Spinal cord (tissue), 9 donors: ENCODE measurements at regions not wholly inside any gene's neighbourhood (a gene's known extent, or its start where the extent isn't known, plus 50 kb on each side); places are given as distances from the start of the nearest gene placed in this dataset.

Source experiments
- DNase-seq, 6 donors: peaks; one replicate each; pipeline versions ENCODE4 v3.0.0 to v3.0.0-alpha.2; 2013 to 2015; ENCODE audit warnings: low spot score in 6 of 6, low read depth in 4 of 6
- H3K27ac ChIP-seq: one replicate; pipeline ENCODE4 v1.5.1; 2013; ENCODE audit warnings: low read depth, low read length, control low read depth
- H3K27me3 ChIP-seq: one replicate; pipeline ENCODE4 v1.6.1; 2013; ENCODE audit warnings: low read length; ENCODE audit not compliant: control insufficient read depth, insufficient read depth
- H3K36me3 ChIP-seq: one replicate; pipeline ENCODE4 v1.6.1; 2013; ENCODE audit warnings: low read length; ENCODE audit not compliant: control insufficient read depth, insufficient read depth
- H3K4me1 ChIP-seq: one replicate; pipeline ENCODE4 v1.6.1; 2013; ENCODE audit warnings: low read length; ENCODE audit not compliant: control insufficient read depth, insufficient read depth
- H3K4me3 ChIP-seq: one replicate; pipeline ENCODE4 v1.5.1; 2013; ENCODE audit warnings: low read depth, low read length, control low read depth
- H3K9me3 ChIP-seq: one replicate; pipeline ENCODE4 v1.6.1; 2013; ENCODE audit warnings: low read length; ENCODE audit not compliant: control insufficient read depth, insufficient read depth
- WGBS: methylation state at CpG from one replicate; pipeline ENCODE4 v1.1.5; 2013; ENCODE audit warnings: missing lambda C conversion rate; ENCODE audit not compliant: insufficient coverage; 5-methylcytosine and 5-hydroxymethylcytosine counted together
- donor health status: healthy.

GRCh38 chr9:17024129-17024528, 110.7 kb upstream of the CNTLN start:
- Histone ChIP-seq H3K4me3 (no peak overlapping the region), H3K27ac (no peak overlapping the region), H3K36me3 (no peaks in the 10 kb centered on the region), H3K9me3 (no peaks in the 10 kb centered on the region), H3K27me3 (no peaks in the 10 kb centered on the region), H3K4me1 (no peaks in the 10 kb centered on the region)
- no CpG with 5 or more reads among the region's 2 CpGs for whole genome bisulfite sequencing
- no peak for DNase-seq

DNA sequence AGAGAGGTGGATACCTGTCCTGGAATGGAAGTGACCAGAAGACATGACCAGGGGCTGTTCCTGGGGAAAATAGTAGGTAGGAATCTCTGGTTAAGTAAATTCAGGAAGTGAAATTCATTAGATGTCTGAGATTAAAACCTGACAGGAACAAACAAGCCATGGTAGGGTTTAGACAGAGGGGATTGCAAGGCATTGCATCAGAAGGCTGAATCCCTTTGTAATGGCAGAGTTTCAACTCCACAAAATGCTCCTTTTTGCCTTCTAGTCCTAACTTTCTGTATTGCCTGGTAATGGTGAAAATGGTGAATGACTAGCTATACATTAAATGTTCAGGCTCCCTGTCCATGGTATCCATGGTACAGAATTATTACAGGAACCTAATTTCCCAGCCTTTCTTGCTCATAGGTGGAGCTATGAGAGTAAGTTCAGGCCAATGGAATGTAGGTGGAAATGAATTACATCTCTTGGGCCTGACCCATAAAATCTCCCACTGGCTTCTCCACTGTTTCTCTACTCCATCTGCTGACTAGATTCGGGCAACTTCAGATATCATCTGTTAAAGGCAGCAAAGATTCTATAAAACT, 113.4 kb upstream of the CNTLN start:
- no peak for DNase-seq
- peaks cover under 1% of the 10 kb centered on the region for H3K27me3 ChIP-seq
- no peaks in the 10 kb centered on the region for H3K36me3 ChIP-seq
- no peaks in the 10 kb centered on the region for H3K9me3 ChIP-seq
- H3K4me1 ChIP-seq = peaks cover 6% of the 10 kb centered on the region
- H3K4me3 ChIP-seq = no peak overlapping the region
- no peak overlapping the region for H3K27ac ChIP-seq
- WGBS = no CpG with 5 or more reads among the region's 1 CpG

GRCh38 chr9:17019398-17019797, 115.4 kb upstream of the CNTLN start:
- no peak overlapping the region for H3K27ac ChIP-seq
- H3K4me1 ChIP-seq = peaks cover 6% of the 10 kb centered on the region
- no peak for DNase-seq
- no peaks in the 10 kb centered on the region for H3K36me3 ChIP-seq
- no peak overlapping the region for H3K4me3 ChIP-seq
- peaks cover 4% of the 10 kb centered on the region for H3K27me3 ChIP-seq
- H3K9me3 ChIP-seq = no peaks in the 10 kb centered on the region

- H3K9me3 ChIP-seq = no peaks in the 10 kb centered on the region
- no peak for DNase-seq
- peaks cover 6% of the 10 kb centered on the region for H3K27me3 ChIP-seq
- H3K4me1 ChIP-seq = peaks cover 6% of the 10 kb centered on the region
- 86% methylated on average over 2 of the region's 3 CpGs for WGBS
- no peak overlapping the region for H3K27ac ChIP-seq
- H3K36me3 ChIP-seq = no peaks in the 10 kb centered on the region
- H3K4me3 ChIP-seq = no peak overlapping the region
Measured at GRCh38 chr9:17018540-17019196, 116.2 kb upstream of the CNTLN start.

DNA sequence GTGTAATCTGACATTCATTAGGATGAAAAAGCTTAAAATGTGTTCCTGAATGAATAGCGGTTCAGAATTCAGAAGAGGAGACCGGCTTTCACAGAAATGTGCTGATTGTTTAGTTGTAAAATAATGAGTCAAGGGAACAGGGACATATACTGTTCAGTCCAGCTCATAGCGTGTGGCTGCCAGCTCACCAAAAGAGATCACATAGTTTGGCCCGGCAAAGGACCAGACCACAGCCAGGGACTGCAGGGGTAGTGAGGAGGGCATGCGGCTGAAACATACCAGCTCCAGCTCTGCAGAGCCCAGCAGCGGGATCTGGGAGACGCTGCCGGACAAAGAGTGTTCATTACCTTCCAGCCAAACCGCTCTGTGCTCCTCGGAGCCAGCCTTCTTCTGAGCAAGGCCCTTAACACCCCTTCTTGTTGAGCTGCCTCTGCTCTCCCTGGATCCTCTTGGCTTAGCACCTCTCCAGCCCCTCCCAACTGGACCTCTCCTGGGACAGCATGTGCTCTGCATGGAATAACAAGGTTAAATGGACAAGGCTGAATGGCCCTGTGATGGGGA, 116.8 kb upstream of the CNTLN start:
- Histone ChIP-seq H3K4me1 (peaks cover 6% of the 10 kb centered on the region), H3K27ac (peak overlapping the region; percentile 44), H3K27me3 (peaks cover 6% of the 10 kb centered on the region), H3K9me3 (no peaks in the 10 kb centered on the region), H3K36me3 (no peaks in the 10 kb centered on the region), H3K4me3 (no peak overlapping the region)
- WGBS = 48% methylated on average over 10 of the region's 10 CpGs
- DNase-seq = peak in 5 of 6 donors; percentile 19 to 73 (median 46)

- H3K27ac ChIP-seq = no peak overlapping the region
- no peak for DNase-seq
- H3K4me1 ChIP-seq = peaks cover 6% of the 10 kb centered on the region
- no peaks in the 10 kb centered on the region for H3K9me3 ChIP-seq
- H3K36me3 ChIP-seq = no peaks in the 10 kb centered on the region
- H3K27me3 ChIP-seq = peaks cover 6% of the 10 kb centered on the region
- no peak overlapping the region for H3K4me3 ChIP-seq
- 100% methylated on average over 2 of the region's 3 CpGs for WGBS
Measured at GRCh38 chr9:17013891-17014290, 120.9 kb upstream of the CNTLN start.

DNA sequence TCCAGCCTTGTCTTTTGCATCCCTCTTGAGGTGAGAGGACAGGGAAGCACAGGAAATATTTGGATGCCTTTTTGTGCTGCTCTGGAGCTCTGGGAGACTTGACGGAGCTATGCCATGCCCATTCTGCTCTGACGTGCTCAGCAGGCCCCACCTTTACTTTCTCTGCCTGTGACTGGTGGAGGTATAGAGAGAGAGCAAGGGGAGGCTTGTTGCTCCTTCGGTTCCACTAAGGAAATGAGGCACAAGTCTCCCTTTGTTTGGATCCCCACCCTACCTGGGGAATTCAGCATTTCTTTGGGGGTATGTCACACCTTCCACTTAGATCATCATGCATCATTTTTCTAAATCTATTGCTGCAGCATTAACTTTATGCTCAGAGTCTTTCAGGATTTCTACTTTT, 121.8 kb upstream of the CNTLN start:
- Histone ChIP-seq H3K27ac (no peak overlapping the region), H3K36me3 (no peaks in the 10 kb centered on the region), H3K27me3 (peaks cover 6% of the 10 kb centered on the region), H3K9me3 (no peaks in the 10 kb centered on the region), H3K4me3 (no peak overlapping the region), H3K4me1 (peaks cover 2% of the 10 kb centered on the region)
- WGBS = no CpG with 5 or more reads among the region's 3 CpGs
- DNase-seq = no peak

- DNase-seq = no peak
- no peaks in the 10 kb centered on the region for H3K9me3 ChIP-seq
- no peaks in the 10 kb centered on the region for H3K4me1 ChIP-seq
- H3K27ac ChIP-seq = no peak overlapping the region
- no peaks in the 10 kb centered on the region for H3K36me3 ChIP-seq
- H3K27me3 ChIP-seq = peaks cover 6% of the 10 kb centered on the region
- H3K4me3 ChIP-seq = no peak overlapping the region
Measured at GRCh38 chr9:17011880-17012279, 123.0 kb upstream of the CNTLN start.

GRCh38 chr9:17009071-17009470, 125.8 kb upstream of the CNTLN start:
- Histone ChIP-seq H3K9me3 (no peaks in the 10 kb centered on the region), H3K27me3 (no peaks in the 10 kb centered on the region), H3K4me1 (no peaks in the 10 kb centered on the region), H3K36me3 (no peaks in the 10 kb centered on the region), H3K27ac (no peak overlapping the region), H3K4me3 (no peak overlapping the region)
- no peak for DNase-seq
- no CpG with 5 or more reads among the region's 2 CpGs for WGBS
